Spleen (tissue), 7 donors: ENCODE measurements at regions not wholly inside any gene's neighbourhood (a gene's known extent, or its start where the extent isn't known, plus 50 kb on each side); places are given as distances from the start of the nearest gene placed in this dataset.

Source experiments
- POLR2A ChIP-seq, 3 donors: fragments of 450-650 bp; IDR thresholded peaks; one replicate each; pipeline ENCODE4 v1.5.1; 2017; ENCODE audit warnings: antibody characterized with exemption in 3 of 3, mild to moderate bottlenecking in 1 of 3
- POLR2AphosphoS5 ChIP-seq, 3 donors: sonication (generic); formaldehyde crosslinking; IDR thresholded peaks; one replicate each; pipeline ENCODE4 v1.5.1; 2017; ENCODE audit warnings: antibody characterized with exemption in 3 of 3
- TF ChIP-seq, protein P1 (sequence below), 11 experiments: fragments of 200-600 bp in 7 of 11; fragments of 450-650 bp in 4 of 11; sonication (generic) in 4 of 11; IDR thresholded peaks in 8 of 11; conservative IDR thresholded peaks in 3 of 11; 1 replicate in 7 of 11; 2 replicates in 4 of 11; pipeline versions ENCODE4 v1.4.0 to v1.8.0; 2016 to 2021; ENCODE audit warnings: antibody characterized with exemption in 11 of 11, inconsistent platforms in 4 of 11, mild to moderate bottlenecking in 1 of 11
- donor health status: DM: no; HTN: no; CAD: no; lungs with moderate emphysema.
- donor health status: DM: no; HTN: no; CAD: no.
- donor health status: DM: no; HTN: no; CAD: no.

DNA sequence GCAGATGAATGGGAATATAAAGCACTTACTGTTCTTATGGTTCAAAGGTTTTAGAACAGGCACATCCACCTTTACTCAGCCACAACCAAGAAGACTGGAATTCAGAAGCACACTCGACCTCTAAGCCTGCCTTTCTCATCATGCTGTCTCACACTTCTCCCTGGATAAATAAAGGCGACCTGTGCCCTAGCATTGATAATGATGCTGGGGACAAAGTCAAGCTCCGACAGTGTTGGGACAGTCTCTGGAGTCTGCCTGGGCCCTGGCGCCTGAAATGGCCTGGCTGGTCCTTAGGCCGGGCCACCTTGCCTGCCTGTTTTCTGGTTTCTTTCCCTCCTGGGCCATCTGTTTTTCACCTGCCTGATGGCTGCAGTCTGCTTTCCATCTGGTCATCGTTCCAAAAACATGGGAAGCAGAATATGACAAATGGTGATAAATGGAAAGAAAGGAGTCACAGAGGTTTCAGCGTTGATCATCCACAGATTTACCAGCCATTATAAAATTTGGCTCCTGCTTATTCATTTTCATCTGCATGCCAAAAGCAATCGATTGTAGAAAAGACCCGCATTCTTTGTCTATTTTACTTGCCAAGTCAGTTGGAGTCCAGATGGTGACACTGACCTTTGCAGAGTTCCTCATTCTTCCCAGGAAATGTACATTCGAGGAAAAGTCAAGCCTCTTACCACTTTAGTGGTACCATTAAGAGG is 91.2 kb upstream of the KCNJ15 start:
- TF ChIP-seq POLR2A (IDR thresholded peaks at IDR 0.05) (no peak), POLR2AphosphoS5 (IDR thresholded peaks at IDR 0.05) (no peak)
- TF ChIP-seq, protein P1, sequence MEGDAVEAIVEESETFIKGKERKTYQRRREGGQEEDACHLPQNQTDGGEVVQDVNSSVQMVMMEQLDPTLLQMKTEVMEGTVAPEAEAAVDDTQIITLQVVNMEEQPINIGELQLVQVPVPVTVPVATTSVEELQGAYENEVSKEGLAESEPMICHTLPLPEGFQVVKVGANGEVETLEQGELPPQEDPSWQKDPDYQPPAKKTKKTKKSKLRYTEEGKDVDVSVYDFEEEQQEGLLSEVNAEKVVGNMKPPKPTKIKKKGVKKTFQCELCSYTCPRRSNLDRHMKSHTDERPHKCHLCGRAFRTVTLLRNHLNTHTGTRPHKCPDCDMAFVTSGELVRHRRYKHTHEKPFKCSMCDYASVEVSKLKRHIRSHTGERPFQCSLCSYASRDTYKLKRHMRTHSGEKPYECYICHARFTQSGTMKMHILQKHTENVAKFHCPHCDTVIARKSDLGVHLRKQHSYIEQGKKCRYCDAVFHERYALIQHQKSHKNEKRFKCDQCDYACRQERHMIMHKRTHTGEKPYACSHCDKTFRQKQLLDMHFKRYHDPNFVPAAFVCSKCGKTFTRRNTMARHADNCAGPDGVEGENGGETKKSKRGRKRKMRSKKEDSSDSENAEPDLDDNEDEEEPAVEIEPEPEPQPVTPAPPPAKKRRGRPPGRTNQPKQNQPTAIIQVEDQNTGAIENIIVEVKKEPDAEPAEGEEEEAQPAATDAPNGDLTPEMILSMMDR (IDR thresholded peaks at IDR 0.05 in 8 of 11, conservative IDR thresholded peaks at IDR 0.05 in 3 of 11): no peak
